Omental fat pad (tissue), 3 donors: ENCODE measurements at regions not wholly inside any gene's neighbourhood (a gene's known extent, or its start where the extent isn't known, plus 50 kb on each side); places are given as distances from the start of the nearest gene placed in this dataset.

Experiments used
- ATAC-seq: fragments of 150-250 bp; one replicate; pipeline ENCODE4 v1.9.1; 2016; ENCODE audit warnings: mild to moderate bottlenecking, moderate library complexity; ENCODE audit not compliant: low FRiP score
- DNase-seq: peaks from one replicate; pipeline ENCODE4 v3.0.0-alpha.2; 2019; ENCODE audit warnings: low spot score
- CTCF ChIP-seq, 3 donors: fragments of 450-650 bp; IDR thresholded peaks; one replicate each; pipeline ENCODE4 v1.5.1; 2016 to 2017; ENCODE audit warnings: antibody characterized with exemption in 3 of 3, mild to moderate bottlenecking in 3 of 3, moderate library complexity in 2 of 3

GRCh38 chr4:19293781-19294180, 957.9 kb upstream of the SLIT2 start:
- DNase-seq (no peak), ATAC-seq (no peak)
- no peak for TF ChIP-seq CTCF (IDR thresholded peaks at IDR 0.05)

DNA sequence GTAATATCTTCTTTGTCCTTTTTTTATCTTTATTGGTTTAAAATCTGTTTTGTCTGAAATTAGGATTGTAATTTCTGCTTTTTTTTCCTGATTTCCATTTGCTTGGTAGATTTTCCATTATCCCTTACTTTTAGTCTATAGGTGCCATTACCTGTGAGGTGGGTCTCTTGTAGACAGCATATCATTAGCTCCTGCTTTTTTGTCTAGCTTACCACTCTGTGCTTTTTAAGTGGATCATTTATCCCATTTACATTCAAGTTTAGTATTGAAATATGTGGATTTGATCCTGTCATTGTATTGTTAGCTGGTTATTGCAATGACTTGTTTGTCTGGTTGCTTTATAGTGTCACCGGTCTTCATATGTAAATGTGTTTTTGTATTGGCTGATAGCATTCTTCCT, 958.6 kb upstream of the SLIT2 start:
- ATAC-seq (no peak), DNase-seq (no peak)
- no peak for TF ChIP-seq CTCF (IDR thresholded peaks at IDR 0.05)

DNA sequence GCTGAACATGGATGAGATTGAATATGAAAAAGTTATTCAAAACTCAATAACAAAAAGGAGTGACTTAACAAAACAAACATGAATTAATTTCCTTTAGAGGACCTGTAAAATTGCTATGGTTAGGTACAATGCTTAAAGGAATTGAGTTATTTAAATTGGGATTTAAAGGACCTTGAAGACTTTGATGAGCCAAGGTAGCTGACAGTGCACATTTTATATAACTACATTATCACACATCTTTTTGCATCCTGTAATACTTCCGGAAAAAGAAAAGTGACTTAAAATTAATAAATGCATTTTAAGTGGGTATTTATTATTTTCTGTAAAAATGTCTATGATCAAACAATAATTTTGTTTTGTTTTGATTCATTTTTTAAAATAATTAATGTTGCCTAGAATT, 964.8 kb upstream of the SLIT2 start:
- no peak for TF ChIP-seq CTCF (IDR thresholded peaks at IDR 0.05)
- ATAC-seq (no peak), DNase-seq (no peak)

DNA sequence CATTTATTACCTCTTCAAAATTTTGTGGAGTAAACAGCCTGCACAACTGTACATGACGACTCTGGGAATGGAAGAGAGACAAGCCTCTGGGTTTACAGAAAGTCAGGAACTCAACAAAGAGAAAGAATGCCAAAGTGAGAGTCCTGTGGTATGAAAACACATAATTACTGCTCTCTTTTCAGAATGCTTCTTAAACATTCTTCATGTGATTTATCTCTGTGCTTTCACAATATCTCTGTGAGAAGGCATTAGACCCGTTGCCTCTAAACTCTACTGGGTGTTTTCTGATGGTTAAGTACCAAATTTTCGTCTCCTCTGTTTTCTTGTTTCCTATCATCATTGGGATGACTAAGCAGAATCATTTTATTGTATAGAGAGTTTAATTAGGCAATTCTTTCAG, 966.6 kb upstream of the SLIT2 start:
- TF ChIP-seq CTCF (IDR thresholded peaks at IDR 0.05), result no peak
- DNase-seq (no peak), ATAC-seq (no peak)

- TF ChIP-seq CTCF (IDR thresholded peaks at IDR 0.05), result no peak
- DNase-seq (no peak), ATAC-seq (no peak)
Measured at GRCh38 chr4:19278665-19279064, 973.0 kb upstream of the SLIT2 start.

DNA sequence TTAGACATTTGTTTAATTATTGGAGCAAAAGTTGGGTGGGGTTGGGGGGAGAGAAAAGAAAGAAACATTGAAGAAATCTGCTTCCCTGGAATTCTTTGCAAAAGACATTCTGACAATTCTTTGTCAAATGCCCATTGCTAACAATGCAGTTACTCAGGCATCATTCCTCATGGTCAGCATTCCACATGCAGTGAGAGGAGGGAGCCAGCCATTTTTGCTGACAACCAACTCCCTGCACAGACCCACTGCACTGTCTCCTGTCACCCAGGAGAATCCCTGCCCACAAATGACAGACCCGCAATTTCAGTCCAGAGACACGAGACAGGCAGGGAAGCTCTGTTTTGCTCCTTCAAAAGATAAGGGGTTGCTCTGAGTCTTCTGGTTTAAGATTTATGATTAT, 985.1 kb upstream of the SLIT2 start:
- DNase-seq, result no peak
- no peak for TF ChIP-seq CTCF (IDR thresholded peaks at IDR 0.05)
- no peak for ATAC-seq

- ATAC-seq, result no peak
Measured at GRCh38 chr4:19262467-19262866, 989.2 kb upstream of the SLIT2 start.

More at GRCh38 chr4:19262467-19262866, 989.2 kb upstream of the SLIT2 start:
- DNase-seq, result no peak
- TF ChIP-seq CTCF (IDR thresholded peaks at IDR 0.05), result no peak
